H9 (cell line): ENCODE measurements at regions not wholly inside any gene's neighbourhood (a gene's known extent, or its start where the extent isn't known, plus 50 kb on each side); places are given as distances from the start of the nearest gene placed in this dataset.
"Not testable (repeated sequence)": the region's sequence is repeated elsewhere in the genome, so short reads cannot be mapped to it uniquely, and the experiment has no call there.

Experiments
- DNase-seq: peaks from one replicate; pipeline ENCODE4 v3.0.0-alpha.2; 2017
- H2AFZ ChIP-seq: one replicate; pipeline ENCODE4 v1.6.1; 2013; ENCODE audit warnings: mild to moderate bottlenecking, low read length, control low read depth, moderate library complexity
- H2AK5ac ChIP-seq: 2 replicates; pipeline ENCODE4 v1.6.1; 2013; ENCODE audit warnings: low read length, control low read depth, mixed read lengths; ENCODE audit not compliant: insufficient read length
- H2BK120ac ChIP-seq: one replicate; pipeline ENCODE4 v1.6.1; 2013; ENCODE audit warnings: low read depth, mild to moderate bottlenecking, low read length, control low read depth, inconsistent platforms; ENCODE audit not compliant: poor library complexity, severe bottlenecking
- H2BK12ac ChIP-seq: 2 replicates; pipeline ENCODE4 v1.6.1; 2013; ENCODE audit warnings: low read length, control low read depth, mixed read lengths, low read depth; ENCODE audit not compliant: insufficient read length
- H2BK15ac ChIP-seq: 2 replicates; pipeline ENCODE4 v1.6.1; 2013; ENCODE audit warnings: low read depth, low read length, control low read depth
- H2BK20ac ChIP-seq: one replicate; pipeline ENCODE4 v1.6.1; 2013; ENCODE audit warnings: low read depth, mild to moderate bottlenecking, low read length, control low read depth, inconsistent platforms; ENCODE audit not compliant: poor library complexity, severe bottlenecking
- H2BK5ac ChIP-seq: 2 replicates; pipeline ENCODE4 v1.6.1; 2013; ENCODE audit warnings: low read length, control low read depth, mixed read lengths; ENCODE audit not compliant: insufficient read length
- H3K14ac ChIP-seq: 2 replicates; pipeline ENCODE4 v1.6.1; 2013; ENCODE audit warnings: low read length, control low read depth; ENCODE audit not compliant: insufficient read depth
- H3K18ac ChIP-seq: 2 replicates; pipeline ENCODE4 v1.6.1; 2013; ENCODE audit warnings: low read depth, mild to moderate bottlenecking, mixed read lengths, low read length, control low read depth; ENCODE audit not compliant: insufficient read length
- H3K23ac ChIP-seq: 2 replicates; pipeline ENCODE4 v1.6.1; 2013; ENCODE audit warnings: low read length, control low read depth, mixed read lengths, low read depth; ENCODE audit not compliant: insufficient read length
- H3K23me2 ChIP-seq: 2 replicates; pipeline ENCODE4 v1.6.1; 2013; ENCODE audit warnings: low read depth, mild to moderate bottlenecking, mixed read lengths, low read length, control low read depth; ENCODE audit not compliant: insufficient read length, poor library complexity, severe bottlenecking
- H3K27ac ChIP-seq: 2 replicates; pipeline ENCODE4 v1.5.1; 2013; ENCODE audit warnings: low read length, control low read depth, mixed read lengths, low read depth; ENCODE audit not compliant: insufficient read length
- H3K27me3 ChIP-seq: 2 replicates; pipeline ENCODE4 v1.6.1; 2013; ENCODE audit warnings: low read length, control low read depth, inconsistent platforms; ENCODE audit not compliant: insufficient read depth
- H3K4ac ChIP-seq: 2 replicates; pipeline ENCODE4 v1.6.1; 2013; ENCODE audit warnings: low read depth, mild to moderate bottlenecking, control low read depth, inconsistent platforms, low read length, moderate library complexity
- H3K4me1 ChIP-seq: 2 replicates; pipeline ENCODE4 v1.6.1; 2013; ENCODE audit warnings: low read length, control low read depth, inconsistent platforms; ENCODE audit not compliant: insufficient read depth
- H3K4me2 ChIP-seq: 2 replicates; pipeline ENCODE4 v1.6.1; 2013; ENCODE audit warnings: low read length, control low read depth, mixed read lengths; ENCODE audit not compliant: insufficient read length, insufficient read depth
- H3K56ac ChIP-seq: 2 replicates; pipeline ENCODE4 v1.6.1; 2013; ENCODE audit warnings: low read depth, mild to moderate bottlenecking, mixed read lengths, low read length, control low read depth; ENCODE audit not compliant: insufficient read length
- H3K79me1 ChIP-seq: 2 replicates; pipeline ENCODE4 v1.6.1; 2013; ENCODE audit warnings: low read depth, mild to moderate bottlenecking, moderate library complexity, low read length, control low read depth, inconsistent platforms; ENCODE audit not compliant: insufficient read depth, poor library complexity, severe bottlenecking
- H3K79me2 ChIP-seq: 2 replicates; pipeline ENCODE4 v1.6.1; 2013; ENCODE audit warnings: low read length, control low read depth, inconsistent platforms; ENCODE audit not compliant: insufficient read depth
- H3K9ac ChIP-seq: 2 replicates; pipeline ENCODE4 v1.6.1; 2013; ENCODE audit warnings: low read length, control low read depth, mixed read lengths; ENCODE audit not compliant: insufficient read length; ENCODE audit errors: extremely low read depth
- H3K9me3 ChIP-seq: one replicate; pipeline ENCODE4 v1.6.1; 2013; ENCODE audit warnings: low read depth, low read length, inconsistent platforms; ENCODE audit not compliant: control insufficient read depth
- H3T11ph ChIP-seq: one replicate; pipeline ENCODE4 v1.6.1; 2013; ENCODE audit warnings: mild to moderate bottlenecking, low read length, control low read depth, inconsistent platforms
- H4K20me1 ChIP-seq: one replicate; pipeline ENCODE4 v1.6.1; 2013; ENCODE audit not compliant: control insufficient read depth, insufficient read length, insufficient read depth
- H4K5ac ChIP-seq: 2 replicates; pipeline ENCODE4 v1.6.1; 2013; ENCODE audit warnings: low read depth, mild to moderate bottlenecking, mixed read lengths, low read length, control low read depth; ENCODE audit not compliant: insufficient read length
- H4K8ac ChIP-seq: replicated peaks from 2 replicates; pipeline ENCODE4 v1.6.1; 2013; ENCODE audit warnings: low read length, control low read depth, mixed read lengths, low read depth; ENCODE audit not compliant: insufficient read length
- H4K91ac ChIP-seq: 2 replicates; pipeline ENCODE4 v1.6.1; 2013; ENCODE audit warnings: low read depth, mild to moderate bottlenecking, moderate library complexity, mixed read lengths, low read length, control low read depth; ENCODE audit not compliant: insufficient read length
- H3K27ac Mint-ChIP-seq, 3 experiments: 2 replicates in 2 of 3; 3 replicates in 1 of 3; pipeline ENCODE4 v1.8.0; 2020 to 2021; ENCODE audit warnings: mixed read lengths in 3 of 3, mild to moderate bottlenecking in 1 of 3, moderate library complexity in 1 of 3
- H3K27me3 Mint-ChIP-seq: 2 replicates; pipeline ENCODE4 v1.8.0; 2021; ENCODE audit warnings: low read depth, mild to moderate bottlenecking, moderate library complexity, mixed read lengths
- H3K36me3 Mint-ChIP-seq, 3 experiments: 2 replicates in 2 of 3; 3 replicates in 1 of 3; pipeline ENCODE4 v1.8.0; 2020 to 2021; ENCODE audit warnings: low read depth in 3 of 3, mixed read lengths in 3 of 3; ENCODE audit not compliant: insufficient read depth in 1 of 3
- H3K4me1 Mint-ChIP-seq, 2 experiments: 2 replicates each; pipeline ENCODE4 v1.8.0; 2020; ENCODE audit warnings: mixed read lengths in 2 of 2
- H3K4me3 Mint-ChIP-seq, 2 experiments: 2 replicates in 1 of 2; 3 replicates in 1 of 2; pipeline ENCODE4 v1.8.0; 2020 to 2021; ENCODE audit warnings: mild to moderate bottlenecking in 2 of 2, mixed read lengths in 2 of 2, moderate library complexity in 1 of 2
- H3K9me3 Mint-ChIP-seq, 2 experiments: 2 replicates in 1 of 2; 3 replicates in 1 of 2; pipeline ENCODE4 v1.8.0; 2020; ENCODE audit warnings: mild to moderate bottlenecking in 2 of 2, mixed read lengths in 2 of 2, moderate library complexity in 1 of 2
- CTCF ChIP-seq: fragments of 200-600 bp; sonication (generic); conservative IDR thresholded peaks from 3 replicates; pipeline ENCODE4 v1.8.0; 2021; ENCODE audit warnings: antibody characterized with exemption, mild to moderate bottlenecking
- WGBS: extraction: QIAGEN DNeasy Blood & Tissue Kit; methylation state at CpG from one replicate; pipeline ENCODE4 v1.1.7; 2013; ENCODE audit warnings: missing lambda C conversion rate, low lambda C conversion rate, mixed read lengths; ENCODE audit not compliant: insufficient read length; ENCODE audit errors: extremely low coverage; 5-methylcytosine and 5-hydroxymethylcytosine counted together

GRCh38 chr10:25753776-25754175 is 180.3 kb upstream of the MYO3A start:
- H4K5ac ChIP-seq = no peak overlapping the region
- H3K27ac Mint-ChIP-seq = no peak overlapping the region
- no peak for TF ChIP-seq CTCF
- H3K4me1 ChIP-seq = no peaks in the 10 kb centered on the region
- no peak overlapping the region for H4K8ac ChIP-seq
- no peak overlapping the region for H4K91ac ChIP-seq
- no peaks in the 10 kb centered on the region for H3K23me2 ChIP-seq
- peaks cover 15 to 16% of the 10 kb centered on the region in 2 experiments for H3K4me1 Mint-ChIP-seq
- H3K9me3 ChIP-seq = no peaks in the 10 kb centered on the region
- H4K20me1 ChIP-seq = no peaks in the 10 kb centered on the region
- H3K27me3 Mint-ChIP-seq = no peaks in the 10 kb centered on the region
- H3K56ac ChIP-seq = no peak overlapping the region
- H2BK20ac ChIP-seq = no peak overlapping the region
- no peak overlapping the region for H3K4me3 Mint-ChIP-seq
- 0 out of 5 replicates have a peak, but pooled peaks cover 0 to 4% of the 10 kb centered on the region in 2 experiments for H3K9me3 Mint-ChIP-seq
- H2BK5ac ChIP-seq = no peak overlapping the region
- no peak overlapping the region for H3K9ac ChIP-seq
- H3K27ac ChIP-seq = no peak overlapping the region
- no peak overlapping the region for H3K4ac ChIP-seq
- H3K18ac ChIP-seq = no peak overlapping the region
- no peak overlapping the region for H3T11ph ChIP-seq
- no peak overlapping the region for H2BK15ac ChIP-seq
- no CpG with 5 or more reads among the region's 2 CpGs for WGBS
- no peaks in the 10 kb centered on the region for H3K27me3 ChIP-seq
- H2BK12ac ChIP-seq = no peak overlapping the region
- no peaks in the 10 kb centered on the region for H3K79me2 ChIP-seq
- no peak for DNase-seq
- no peak overlapping the region for H2BK120ac ChIP-seq
- peaks cover 0 to 4% (median 2%) of the 10 kb centered on the region in 3 experiments; a peak in 4 of 7 replicates for H3K36me3 Mint-ChIP-seq
- H3K4me2 ChIP-seq = no peak overlapping the region
- H3K79me1 ChIP-seq = no peaks in the 10 kb centered on the region
- H2AFZ ChIP-seq = no peak overlapping the region
- H3K14ac ChIP-seq = no peak overlapping the region
- H3K23ac ChIP-seq = no peak overlapping the region
- H2AK5ac ChIP-seq = no peak overlapping the region

GRCh38 chr10:25755874-25756273 is 178.2 kb upstream of the MYO3A start:
- H3K4me1 ChIP-seq, H3K9me3 Mint-ChIP-seq, H3K9ac ChIP-seq, H3K4me3 Mint-ChIP-seq, H2BK5ac ChIP-seq, H3K14ac ChIP-seq, H2BK120ac ChIP-seq, H3K36me3 Mint-ChIP-seq, H4K20me1 ChIP-seq, H2AFZ ChIP-seq, H3K56ac ChIP-seq, DNase-seq, H2BK15ac ChIP-seq, H2AK5ac ChIP-seq, H3K27me3 Mint-ChIP-seq, H4K8ac ChIP-seq, H3K23ac ChIP-seq, H3K18ac ChIP-seq, H2BK12ac ChIP-seq, H3K9me3 ChIP-seq, H3K4me2 ChIP-seq, H3K27ac ChIP-seq, H3T11ph ChIP-seq, H4K5ac ChIP-seq, H4K91ac ChIP-seq, H3K4ac ChIP-seq, H3K79me2 ChIP-seq, H3K27ac Mint-ChIP-seq, H3K23me2 ChIP-seq, H3K79me1 ChIP-seq, H2BK20ac ChIP-seq, H3K27me3 ChIP-seq: not testable (repeated sequence)
- no CpG with 5 or more reads among the region's 24 CpGs for WGBS
- peaks cover 15 to 16% of the 10 kb centered on the region in 2 experiments for H3K4me1 Mint-ChIP-seq
